H1 (cell line): ENCODE measurements at regions not wholly inside any gene's neighbourhood (a gene's known extent, or its start where the extent isn't known, plus 50 kb on each side); places are given as distances from the start of the nearest gene placed in this dataset.

Source experiments
- CTCF ChIA-PET: fragments of 300-600 bp; sonication (Branson Sonifier 250); formaldehyde crosslinking; loops from one replicate; lab custom pipeline; 2021; ENCODE audit not compliant: partially characterized antibody; lab: Charles Lee
- POLR2A ChIA-PET: fragments of 300-600 bp; sonication (Branson Sonifier 250); formaldehyde crosslinking; loops from one replicate; lab custom pipeline; 2021; ENCODE audit warnings: inconsistent platforms; ENCODE audit not compliant: partially characterized antibody; lab: Charles Lee
- DNase-seq, 2 experiments: peaks; one replicate each; pipeline versions ENCODE4 v3.0.0 to v3.0.0-alpha.2; 2010 to 2022; ENCODE audit warnings: low spot score in 2 of 2, low read depth in 1 of 2, mixed read lengths in 1 of 2
- FAIRE-seq: peaks from 2 replicates; lab custom pipeline; 2011; peaks lifted over from hg19 to GRCh38; lab: Jason Lieb, UNC
- H2AFZ ChIP-seq: 2 replicates; pipeline ENCODE4 v1.8.1; 2012; ENCODE audit warnings: low read length, inconsistent platforms
- H2AK5ac ChIP-seq: 2 replicates; pipeline ENCODE4 v1.6.1; 2013; ENCODE audit warnings: low read depth, low read length
- H2BK120ac ChIP-seq: replicated peaks from 2 replicates; pipeline ENCODE3; 2013; ENCODE audit warnings: low read depth, low read length, inconsistent platforms
- H2BK12ac ChIP-seq: 2 replicates; pipeline ENCODE4 v1.6.1; 2013; ENCODE audit warnings: low read depth, low read length
- H2BK15ac ChIP-seq: 2 replicates; pipeline ENCODE4 v1.6.1; 2013; ENCODE audit warnings: low read length
- H2BK20ac ChIP-seq: 2 replicates; pipeline ENCODE4 v1.6.1; 2013; ENCODE audit warnings: low read length
- H2BK5ac ChIP-seq: 2 replicates; pipeline ENCODE4 v1.6.1; 2013; ENCODE audit warnings: low read depth, low read length
- H3K14ac ChIP-seq: 2 replicates; pipeline ENCODE4 v1.6.1; 2013; ENCODE audit warnings: inconsistent platforms; ENCODE audit not compliant: insufficient read length
- H3K18ac ChIP-seq: 2 replicates; pipeline ENCODE4 v1.6.1; 2013; ENCODE audit warnings: low read length; ENCODE audit errors: extremely low read depth
- H3K23ac ChIP-seq: 2 replicates; pipeline ENCODE4 v1.6.1; 2013; ENCODE audit warnings: inconsistent platforms; ENCODE audit not compliant: insufficient read length
- H3K23me2 ChIP-seq: 2 replicates; pipeline ENCODE4 v1.6.1; 2013; ENCODE audit warnings: low read depth, low read length
- H3K27ac ChIP-seq: 2 replicates; pipeline ENCODE4 v1.6.1; 2011; ENCODE audit warnings: low read depth, low read length, inconsistent platforms
- H3K27me3 ChIP-seq, 4 experiments: replicated peaks in 1 of 4; 1 replicate in 1 of 4; 2 replicates in 3 of 4; pipeline versions ENCODE4 v1.6.1 to v1.8.1; 2011 to 2013; ENCODE audit warnings: low read length in 3 of 4, mild to moderate bottlenecking in 3 of 4, inconsistent platforms in 2 of 4, mixed read lengths in 2 of 4, moderate library complexity in 1 of 4; ENCODE audit not compliant: control insufficient read depth in 3 of 4, insufficient read depth in 3 of 4; ENCODE audit errors: extremely low read depth in 1 of 4
- H3K36me3 ChIP-seq, 4 experiments: 2 replicates each; pipeline versions ENCODE4 v1.6.1 to v1.8.1; 2011 to 2013; ENCODE audit warnings: mild to moderate bottlenecking in 4 of 4, low read length in 3 of 4, moderate library complexity in 2 of 4, control low read depth in 1 of 4, inconsistent platforms in 1 of 4; ENCODE audit not compliant: insufficient read depth in 4 of 4, control insufficient read depth in 2 of 4
- H3K4ac ChIP-seq: replicated peaks from 2 replicates; pipeline ENCODE3; 2013; ENCODE audit warnings: low read length, low read depth, mixed read lengths, inconsistent platforms; ENCODE audit not compliant: insufficient read length
- H3K4me1 ChIP-seq, 4 experiments: replicated peaks in 1 of 4; 1 replicate in 1 of 4; 2 replicates in 3 of 4; pipeline versions ENCODE4 v1.6.1 to v1.8.1; 2011 to 2013; ENCODE audit warnings: low read length in 3 of 4, inconsistent platforms in 2 of 4, mixed read lengths in 1 of 4; ENCODE audit not compliant: insufficient read depth in 4 of 4, control insufficient read depth in 3 of 4
- H3K4me2 ChIP-seq, 2 experiments: 2 replicates each; pipeline versions ENCODE4 v1.6.1 to v1.8.1; 2011 to 2013; ENCODE audit warnings: low read depth in 2 of 2, low read length in 2 of 2, control low read depth in 1 of 2, inconsistent platforms in 1 of 2, mild to moderate bottlenecking in 1 of 2; ENCODE audit not compliant: insufficient read depth in 1 of 2
- H3K4me3 ChIP-seq, 4 experiments: fragments of 200-600, 300-600 bp in 1 of 4; sonication (generic), shearing (Covaris generic), sonication (Bioruptor Twin) in 1 of 4; 2 replicates each; pipeline versions ENCODE4 v1.5.1 to v1.8.1; 2011 to 2016; ENCODE audit warnings: low read length in 4 of 4, low read depth in 3 of 4, control low read depth in 2 of 4, inconsistent platforms in 2 of 4, mild to moderate bottlenecking in 2 of 4, mixed read lengths in 1 of 4, moderate library complexity in 1 of 4; ENCODE audit not compliant: insufficient read depth in 2 of 4; ENCODE audit errors: extremely low read depth in 1 of 4
- H3K56ac ChIP-seq: replicated peaks from 2 replicates; pipeline ENCODE3; 2013; ENCODE audit warnings: low read depth, mild to moderate bottlenecking, mixed read lengths, low read length, inconsistent platforms; ENCODE audit not compliant: insufficient read length
- H3K79me1 ChIP-seq: 2 replicates; pipeline ENCODE4 v1.6.1; 2013; ENCODE audit warnings: low read depth, low read length, control low read depth
- H3K79me2 ChIP-seq, 2 experiments: 2 replicates each; pipeline versions ENCODE4 v1.6.1 to v1.8.1; 2012 to 2013; ENCODE audit warnings: low read length in 2 of 2, mild to moderate bottlenecking in 2 of 2, inconsistent platforms in 1 of 2; ENCODE audit not compliant: insufficient read depth in 2 of 2, control insufficient read depth in 1 of 2
- H3K9ac ChIP-seq, 4 experiments: replicated peaks in 1 of 4; 1 replicate in 1 of 4; 2 replicates in 3 of 4; pipeline versions ENCODE4 v1.6.1 to v1.8.1; 2011 to 2013; ENCODE audit warnings: low read depth in 3 of 4, low read length in 3 of 4, control low read depth in 2 of 4, mild to moderate bottlenecking in 2 of 4, moderate library complexity in 2 of 4, inconsistent platforms in 1 of 4; ENCODE audit errors: extremely low read depth in 1 of 4
- H3K9me3 ChIP-seq, 2 experiments: 2 replicates each; pipeline versions ENCODE4 v1.6.1 to v1.8.1; 2012 to 2013; ENCODE audit warnings: mild to moderate bottlenecking in 2 of 2, moderate library complexity in 2 of 2, control low read depth in 1 of 2, inconsistent platforms in 1 of 2, low read depth in 1 of 2, low read length in 1 of 2, mixed read lengths in 1 of 2; ENCODE audit not compliant: insufficient read depth in 2 of 2
- H4K20me1 ChIP-seq, 2 experiments: replicated peaks in 1 of 2; 2 replicates each; pipeline versions ENCODE3 to v1.8.1; 2011 to 2013; ENCODE audit warnings: inconsistent platforms in 2 of 2, low read length in 2 of 2, mild to moderate bottlenecking in 1 of 2; ENCODE audit not compliant: insufficient read depth in 2 of 2, control insufficient read depth in 1 of 2
- H4K5ac ChIP-seq: 2 replicates; pipeline ENCODE4 v1.6.1; 2013; ENCODE audit warnings: low read length, low read depth, mixed read lengths, inconsistent platforms; ENCODE audit not compliant: insufficient read length
- H4K8ac ChIP-seq: 2 replicates; pipeline ENCODE4 v1.8.0; 2013; ENCODE audit warnings: mild to moderate bottlenecking, moderate library complexity, low read length, inconsistent platforms; ENCODE audit not compliant: insufficient read depth; ENCODE audit errors: extremely low read depth
- H4K91ac ChIP-seq: replicated peaks from 2 replicates; pipeline ENCODE3; 2013; ENCODE audit warnings: low read length, mixed read lengths, inconsistent platforms; ENCODE audit not compliant: insufficient read length
- BCL11A ChIP-seq, 2 experiments: IDR thresholded peaks; one replicate each; pipeline ENCODE4 v1.6.1; 2011; ENCODE audit warnings: low read depth in 2 of 2, low read length in 2 of 2, mild to moderate bottlenecking in 2 of 2
- CHD1 ChIP-seq: IDR thresholded peaks from 2 replicates; pipeline ENCODE4 v1.6.1; 2012; ENCODE audit warnings: low read depth, low read length, improper control_type of control experiment
- CTCF ChIP-seq, 3 experiments: IDR thresholded peaks; 1 replicate in 2 of 3; 2 replicates in 1 of 3; pipeline versions ENCODE4 v1.5.1 to v1.6.1; 2011; ENCODE audit warnings: low read length in 3 of 3, mild to moderate bottlenecking in 3 of 3, inconsistent platforms in 2 of 3, low read depth in 1 of 3, moderate library complexity in 1 of 3; ENCODE audit not compliant: insufficient read depth in 1 of 3; ENCODE audit errors: control extremely low read depth in 1 of 3
- GABPA ChIP-seq: IDR thresholded peaks from 2 replicates; pipeline ENCODE4 v1.6.1; 2011; ENCODE audit warnings: mild to moderate bottlenecking, low read length, moderate library complexity, borderline replicate concordance; ENCODE audit not compliant: insufficient read depth
- JUN ChIP-seq: IDR thresholded peaks from 2 replicates; pipeline ENCODE4 v1.6.1; 2011; ENCODE audit warnings: low read depth, mild to moderate bottlenecking, improper control_type of control experiment, low read length
- MAFK ChIP-seq: IDR thresholded peaks from 2 replicates; pipeline ENCODE4 v1.6.1; 2012; ENCODE audit warnings: low read depth, mild to moderate bottlenecking, improper control_type of control experiment, low read length
- WGBS, 2 experiments: shearing (Covaris generic) in 1 of 2; methylation state at CpG; one replicate each; pipeline versions ENCODE4 v1.1.6 to v1.1.7; 2013 to 2015; ENCODE audit warnings: low lambda C conversion rate in 2 of 2, mixed read lengths in 2 of 2, inconsistent platforms in 1 of 2, low coverage in 1 of 2, missing lambda C conversion rate in 1 of 2; ENCODE audit not compliant: insufficient replicate concordance in 2 of 2, insufficient coverage in 1 of 2, insufficient read length in 1 of 2; ENCODE audit errors: extremely low coverage in 1 of 2, missing lambda C conversion rate in 1 of 2; 5-methylcytosine and 5-hydroxymethylcytosine counted together

GRCh38 chr1:29579821-29580425 lies 343.6 kb downstream of the PTPRU start:
- H3K27me3 ChIP-seq: no peaks in the 10 kb centered on the region
- H3K9ac ChIP-seq: no peak overlapping the region
- no peak overlapping the region for H3K4ac ChIP-seq
- no peak overlapping the region for H4K8ac ChIP-seq
- POLR2A ChIA-PET: no interaction called here
- no peak for TF ChIP-seq JUN
- no peak for TF ChIP-seq CHD1
- no peak for TF ChIP-seq BCL11A (IDR thresholded peaks at IDR 0.05; ENCODE audit: low read depth in 2 of 2, low read length in 2 of 2)
- TF ChIP-seq CTCF (IDR thresholded peaks at IDR 0.05; ENCODE audit: control extremely low read depth in 1 of 3, insufficient read depth in 1 of 3, low read depth in 1 of 3, low read length in 3 of 3): no peak
- no peak for TF ChIP-seq GABPA
- no peak for TF ChIP-seq MAFK
- TF ChIP-seq, all 59 proteins: peak for 0
- Histone ChIP-seq H2BK5ac (no peak overlapping the region), H2BK120ac (no peak overlapping the region), H3K36me3 (no peaks in the 10 kb centered on the region), H3K4me1 (peaks cover 0 to 7% (median 2%) of the 10 kb centered on the region in 4 experiments; a peak in 4 of 7 replicates), H2BK20ac (no peak overlapping the region), H2AFZ (no peak overlapping the region), H3K56ac (no peak overlapping the region), H3K27ac (no peak overlapping the region), H2BK12ac (no peak overlapping the region), H3K79me2 (no peaks in the 10 kb centered on the region), H3K79me1 (no peaks in the 10 kb centered on the region), H2BK15ac (no peak overlapping the region), H3K4me3 (no peak overlapping the region), H3K14ac (no peak overlapping the region), H2AK5ac (no peak overlapping the region), H4K91ac (no peak overlapping the region), H3K23me2 (no peaks in the 10 kb centered on the region), H3K23ac (no peak overlapping the region), H3K9me3 (no peaks in the 10 kb centered on the region), H4K20me1 (no peaks in the 10 kb centered on the region), H3K18ac (no peak overlapping the region), H4K5ac (no peak overlapping the region), H3K4me2 (no peak overlapping the region)
- WGBS, 2 experiments: 87% methylated on average over 4 of the region's 5 CpGs; no CpG with 5 or more reads in 1 of the 2 experiments
- CTCF ChIA-PET: no interaction called here
- DNase-seq: no peak
- no peak for FAIRE-seq
